T-helper 2 cell treated with Interferon-gamma antibody and Interleukin-4, amounts not matched to agents 5 μg/mL and 100 μg/mL, for 36 hours (primary cell): ENCODE measurements at regions not wholly inside any gene's neighbourhood (a gene's known extent, or its start where the extent isn't known, plus 50 kb on each side); places are given as distances from the start of the nearest gene placed in this dataset.

ENCODE experiments used
- DNase-seq: peaks from one replicate; pipeline ENCODE4 v3.0.0; 2021; ENCODE audit warnings: low spot score
- H3K27ac Mint-ChIP-seq: one replicate; pipeline ENCODE4 v1.8.0; 2021; ENCODE audit warnings: mild to moderate bottlenecking, mixed read lengths
- H3K27me3 Mint-ChIP-seq: one replicate; pipeline ENCODE4 v1.8.0; 2021; ENCODE audit warnings: low read depth, mixed read lengths
- H3K36me3 Mint-ChIP-seq: one replicate; pipeline ENCODE4 v1.8.0; 2021; ENCODE audit warnings: low read depth, mixed read lengths
- H3K4me1 Mint-ChIP-seq: one replicate; pipeline ENCODE4 v1.8.0; 2021; ENCODE audit warnings: low read depth, mixed read lengths
- H3K4me3 Mint-ChIP-seq: one replicate; pipeline ENCODE4 v1.8.0; 2022; ENCODE audit warnings: mild to moderate bottlenecking, moderate library complexity, mixed read lengths
- H3K9me3 Mint-ChIP-seq: one replicate; pipeline ENCODE4 v1.8.0; 2021; ENCODE audit warnings: mixed read lengths

- Mint-ChIP-seq H3K27me3 (no peaks in the 10 kb centered on the region), H3K27ac (no peak overlapping the region), H3K4me1 (peaks cover 5% of the 10 kb centered on the region), H3K9me3 (no peaks in the 10 kb centered on the region), H3K36me3 (no peaks in the 10 kb centered on the region), H3K4me3 (no peak overlapping the region)
- DNase-seq, result no peak
Observed at GRCh38 chr12:131491155-131491554, 219.7 kb upstream of the SFSWAP start.

DNA sequence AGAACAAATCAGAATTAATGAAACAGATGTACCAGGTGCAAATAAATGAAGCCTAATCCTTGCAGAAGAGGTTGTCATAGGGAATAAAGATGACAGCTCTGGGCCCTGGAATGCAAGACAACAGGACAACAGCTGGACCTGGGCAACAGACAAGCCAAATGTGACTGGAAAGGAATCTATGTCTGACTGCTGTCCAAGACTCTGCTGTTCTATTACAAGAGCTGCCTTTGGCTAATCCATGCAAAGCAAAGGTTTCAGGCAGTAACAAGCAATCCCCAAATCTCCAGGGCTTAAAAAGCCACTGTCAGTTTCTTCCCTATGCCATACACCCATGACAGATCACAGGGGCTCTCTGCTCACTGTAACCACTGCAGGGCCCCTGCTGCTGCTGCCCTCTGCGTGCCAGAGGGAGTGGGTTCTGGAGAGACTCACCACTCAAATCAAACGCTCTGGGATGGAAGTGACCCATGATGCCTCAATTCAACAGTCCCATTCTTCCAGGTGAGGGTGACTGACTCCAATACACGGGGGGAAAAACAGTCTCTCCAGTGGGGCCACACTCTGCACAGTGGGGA, 218.9 kb upstream of the SFSWAP start:
- Mint-ChIP-seq H3K9me3 (no peaks in the 10 kb centered on the region), H3K4me3 (no peak overlapping the region), H3K27me3 (no peaks in the 10 kb centered on the region), H3K36me3 (no peaks in the 10 kb centered on the region), H3K27ac (no peak overlapping the region), H3K4me1 (peaks cover 5% of the 10 kb centered on the region)
- no peak for DNase-seq

DNA sequence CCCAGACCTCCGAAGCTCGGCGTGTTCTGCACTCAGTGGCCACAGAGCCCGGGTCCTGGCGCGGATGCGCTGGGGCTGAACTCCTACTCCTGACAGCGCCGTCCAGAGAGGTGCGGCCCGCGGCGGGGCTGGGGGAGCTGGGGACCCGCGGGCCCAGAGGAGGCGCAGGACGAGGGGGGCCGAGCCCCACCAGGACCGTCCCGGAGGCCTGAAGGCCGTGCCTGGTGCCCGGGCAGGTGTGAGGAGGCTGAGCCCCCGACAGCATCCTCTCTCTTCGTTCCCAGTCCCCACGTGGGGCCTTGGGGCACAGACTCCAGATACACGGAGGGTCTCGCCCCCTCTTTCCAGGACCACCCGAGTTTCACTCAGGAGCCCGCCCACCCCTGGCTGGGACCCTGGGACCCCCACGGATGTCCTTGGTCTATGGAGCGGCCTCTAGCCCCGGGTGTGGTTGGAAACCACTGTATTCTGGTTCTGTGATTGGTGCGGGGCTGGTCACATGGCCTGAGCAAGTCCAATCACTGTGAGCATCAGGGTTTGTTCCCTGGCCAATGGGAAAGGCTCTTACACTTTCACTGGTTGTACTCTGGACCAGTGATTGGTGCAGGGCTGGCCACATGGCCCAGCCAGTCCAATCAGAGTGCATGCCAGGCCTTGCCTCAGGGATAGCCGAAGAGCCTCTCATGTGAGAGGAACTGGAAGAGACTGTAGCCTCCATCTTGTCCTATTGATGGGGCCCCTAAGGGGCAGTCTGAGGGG, 217.6 kb upstream of the SFSWAP start:
- Mint-ChIP-seq H3K9me3 (no peaks in the 10 kb centered on the region), H3K27me3 (no peaks in the 10 kb centered on the region), H3K27ac (no peak overlapping the region), H3K4me1 (no peaks in the 10 kb centered on the region), H3K36me3 (no peaks in the 10 kb centered on the region), H3K4me3 (no peak overlapping the region)
- no peak for DNase-seq

DNA sequence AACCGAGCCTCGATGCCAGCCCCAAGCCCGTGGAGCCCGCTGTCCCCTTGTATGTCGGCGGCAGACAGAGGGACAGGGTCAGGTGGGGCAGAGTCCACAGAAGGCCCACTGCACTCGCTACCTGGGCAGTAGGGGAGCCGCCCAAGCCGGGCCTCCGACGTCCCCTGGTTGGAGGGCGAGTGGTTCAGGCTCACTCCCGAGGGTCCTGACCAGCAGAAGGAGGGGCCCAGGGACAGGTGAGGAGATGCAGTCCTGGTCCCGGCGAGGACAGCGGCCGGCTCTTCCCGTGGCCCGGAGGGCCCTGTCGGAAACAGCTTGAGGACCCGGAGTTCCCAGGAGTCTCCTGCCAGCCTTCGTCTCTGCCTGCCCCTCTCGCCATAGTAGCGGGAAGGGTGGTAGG, 216.7 kb upstream of the SFSWAP start:
- DNase-seq, result no peak
- Mint-ChIP-seq H3K27me3 (no peaks in the 10 kb centered on the region), H3K27ac (no peak overlapping the region), H3K4me3 (no peak overlapping the region), H3K9me3 (no peaks in the 10 kb centered on the region), H3K4me1 (no peaks in the 10 kb centered on the region), H3K36me3 (no peaks in the 10 kb centered on the region)

- Mint-ChIP-seq H3K4me1 (peaks cover 2% of the 10 kb centered on the region), H3K36me3 (no peaks in the 10 kb centered on the region), H3K27me3 (no peaks in the 10 kb centered on the region), H3K4me3 (no peak overlapping the region), H3K9me3 (no peaks in the 10 kb centered on the region), H3K27ac (no peak overlapping the region)
- no peak for DNase-seq
Observed at GRCh38 chr12:131494741-131495524, 216.0 kb upstream of the SFSWAP start.

DNA sequence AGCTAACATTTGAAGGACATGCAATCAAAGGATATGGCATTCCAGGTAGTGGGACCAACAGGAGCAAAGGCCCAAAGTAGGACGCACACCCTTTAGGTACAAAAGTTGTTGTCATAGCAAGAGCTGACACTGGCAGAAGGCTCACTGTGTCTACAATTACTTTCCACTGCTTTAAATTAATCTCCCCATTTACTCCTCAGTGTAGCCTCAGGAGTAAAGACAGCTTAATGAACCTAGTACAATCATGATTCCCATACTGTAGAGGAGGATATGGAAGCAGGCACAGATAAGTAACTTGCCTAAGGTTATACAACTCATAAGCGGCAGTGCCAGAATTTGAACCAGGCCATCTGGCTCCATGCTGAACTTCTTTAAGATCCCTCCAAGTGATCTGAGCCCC, 212.9 kb upstream of the SFSWAP start:
- H3K27ac Mint-ChIP-seq, result no peak overlapping the region
- H3K36me3 Mint-ChIP-seq, result no peaks in the 10 kb centered on the region
- no peaks in the 10 kb centered on the region for H3K27me3 Mint-ChIP-seq
- DNase-seq, result no peak
- H3K9me3 Mint-ChIP-seq, result no peaks in the 10 kb centered on the region
- H3K4me3 Mint-ChIP-seq, result no peak overlapping the region
- H3K4me1 Mint-ChIP-seq, result peaks cover 2% of the 10 kb centered on the region

GRCh38 chr12:131499160-131499863, 211.6 kb upstream of the SFSWAP start:
- Mint-ChIP-seq H3K27me3 (no peaks in the 10 kb centered on the region), H3K4me1 (peaks cover 2% of the 10 kb centered on the region), H3K4me3 (no peak overlapping the region), H3K27ac (no peak overlapping the region), H3K36me3 (no peaks in the 10 kb centered on the region), H3K9me3 (no peaks in the 10 kb centered on the region)
- no peak for DNase-seq

- no peak overlapping the region for H3K27ac Mint-ChIP-seq
- peaks cover 2% of the 10 kb centered on the region for H3K4me1 Mint-ChIP-seq
- DNase-seq, result no peak
- H3K9me3 Mint-ChIP-seq, result no peaks in the 10 kb centered on the region
- H3K4me3 Mint-ChIP-seq, result no peak overlapping the region
- no peaks in the 10 kb centered on the region for H3K27me3 Mint-ChIP-seq
- H3K36me3 Mint-ChIP-seq, result no peaks in the 10 kb centered on the region
Observed at GRCh38 chr12:131499864-131500190, 211.1 kb upstream of the SFSWAP start.

- no peak overlapping the region for H3K4me3 Mint-ChIP-seq
- H3K9me3 Mint-ChIP-seq, result no peaks in the 10 kb centered on the region
- no peaks in the 10 kb centered on the region for H3K36me3 Mint-ChIP-seq
- H3K27me3 Mint-ChIP-seq, result no peaks in the 10 kb centered on the region
- no peak for DNase-seq
- no peak overlapping the region for H3K27ac Mint-ChIP-seq
- H3K4me1 Mint-ChIP-seq, result peaks cover 2% of the 10 kb centered on the region
Observed at GRCh38 chr12:131500564-131500963, 210.3 kb upstream of the SFSWAP start.

GRCh38 chr12:131505561-131505960, 205.3 kb upstream of the SFSWAP start:
- H3K4me1 Mint-ChIP-seq, result peaks cover 1% of the 10 kb centered on the region
- H3K36me3 Mint-ChIP-seq, result no peaks in the 10 kb centered on the region
- DNase-seq, result no peak
- H3K27ac Mint-ChIP-seq, result no peak overlapping the region
- peaks cover 3% of the 10 kb centered on the region for H3K27me3 Mint-ChIP-seq
- H3K9me3 Mint-ChIP-seq, result no peaks in the 10 kb centered on the region
- no peak overlapping the region for H3K4me3 Mint-ChIP-seq

DNA sequence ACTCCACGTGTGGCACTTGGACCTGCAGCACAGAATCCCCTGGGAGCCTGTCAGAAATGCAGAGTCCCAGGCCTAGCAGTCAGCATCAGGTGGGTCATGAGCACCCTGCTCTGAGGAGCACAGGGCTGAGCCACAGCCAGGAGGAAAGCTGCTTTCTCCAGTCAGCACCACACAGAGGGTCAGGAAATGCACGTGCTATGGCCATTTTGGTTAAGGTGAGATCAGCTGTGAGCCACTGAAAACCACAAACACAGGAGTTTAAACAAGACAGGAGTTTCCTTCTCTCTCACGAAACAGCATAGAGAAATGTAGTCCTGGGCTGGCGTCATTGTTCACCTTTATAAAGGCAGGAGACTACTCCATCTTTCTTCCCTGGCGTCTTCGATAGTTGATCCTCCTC, 204.5 kb upstream of the SFSWAP start:
- Mint-ChIP-seq H3K9me3 (no peaks in the 10 kb centered on the region), H3K27me3 (peaks cover 3% of the 10 kb centered on the region), H3K4me1 (peaks cover 7% of the 10 kb centered on the region), H3K4me3 (no peak overlapping the region), H3K27ac (no peak overlapping the region), H3K36me3 (no peaks in the 10 kb centered on the region)
- no peak for DNase-seq

GRCh38 chr12:131507094-131507493, 203.8 kb upstream of the SFSWAP start:
- peaks cover 10% of the 10 kb centered on the region for H3K4me1 Mint-ChIP-seq
- H3K27me3 Mint-ChIP-seq, result peaks cover 3% of the 10 kb centered on the region
- no peaks in the 10 kb centered on the region for H3K36me3 Mint-ChIP-seq
- H3K27ac Mint-ChIP-seq, result no peak overlapping the region
- H3K9me3 Mint-ChIP-seq, result no peaks in the 10 kb centered on the region
- DNase-seq, result no peak
- no peak overlapping the region for H3K4me3 Mint-ChIP-seq

DNA sequence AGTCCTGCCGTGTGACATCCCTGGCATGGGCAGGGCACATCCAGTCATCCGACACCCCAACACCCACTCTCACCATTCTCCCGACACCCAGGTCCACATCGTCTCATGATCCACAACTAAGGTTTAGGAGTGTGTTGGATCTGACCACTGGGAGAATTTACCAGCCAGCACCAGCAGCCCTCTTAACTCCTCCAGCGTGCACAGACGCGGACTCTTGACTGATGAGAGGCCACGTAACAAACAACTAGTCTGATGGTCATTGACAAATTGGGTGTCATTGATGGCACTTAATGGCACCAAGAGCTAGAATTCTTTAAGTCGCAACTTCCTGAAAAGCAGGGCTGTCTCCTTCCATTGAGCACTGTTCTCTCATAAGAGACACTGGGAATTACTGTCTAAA, 203.0 kb upstream of the SFSWAP start:
- no peak overlapping the region for H3K27ac Mint-ChIP-seq
- H3K4me1 Mint-ChIP-seq, result peaks cover 12% of the 10 kb centered on the region
- peaks cover 3% of the 10 kb centered on the region for H3K27me3 Mint-ChIP-seq
- H3K9me3 Mint-ChIP-seq, result no peaks in the 10 kb centered on the region
- H3K4me3 Mint-ChIP-seq, result no peak overlapping the region
- no peaks in the 10 kb centered on the region for H3K36me3 Mint-ChIP-seq
- no peak for DNase-seq

GRCh38 chr12:131509701-131510100, 201.2 kb upstream of the SFSWAP start:
- Mint-ChIP-seq H3K27ac (no peak overlapping the region), H3K4me1 (peaks cover 12% of the 10 kb centered on the region), H3K9me3 (no peaks in the 10 kb centered on the region), H3K36me3 (no peaks in the 10 kb centered on the region), H3K27me3 (peaks cover 3% of the 10 kb centered on the region), H3K4me3 (no peak overlapping the region)
- DNase-seq, result no peak
